ENCODE measurements at regions not wholly inside any gene's neighbourhood (a gene's known extent, or its start where the extent isn't known, plus 50 kb on each side); places are given as distances from the start of the nearest gene placed in this dataset.
"Not testable (repeated sequence)": the region's sequence is repeated elsewhere in the genome, so short reads cannot be mapped to it uniquely, and the experiment has no call there.

DNA sequence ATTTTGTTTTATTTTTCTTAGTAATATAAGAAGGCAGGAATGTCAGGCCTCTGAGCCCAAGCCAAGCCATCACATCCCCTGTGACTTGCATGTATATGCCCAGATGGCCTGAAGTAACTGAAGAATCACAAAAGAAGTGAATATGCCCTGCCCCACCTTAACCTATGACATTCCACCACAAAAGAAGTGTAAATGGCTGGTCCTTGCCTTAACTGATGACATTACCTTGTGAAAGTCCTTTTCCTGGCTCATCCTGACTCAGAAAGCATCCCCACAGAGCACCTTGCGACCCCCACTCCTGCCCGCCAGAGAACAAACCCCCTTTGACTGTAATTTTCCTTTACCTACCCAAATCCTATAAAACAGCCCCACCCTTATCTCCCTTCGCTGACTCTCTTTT lies 406.2 kb upstream of the RORB start:
- not testable (repeated sequence) for DNase-seq (ENCODE audit: low read depth in 2 of 2)

DNA sequence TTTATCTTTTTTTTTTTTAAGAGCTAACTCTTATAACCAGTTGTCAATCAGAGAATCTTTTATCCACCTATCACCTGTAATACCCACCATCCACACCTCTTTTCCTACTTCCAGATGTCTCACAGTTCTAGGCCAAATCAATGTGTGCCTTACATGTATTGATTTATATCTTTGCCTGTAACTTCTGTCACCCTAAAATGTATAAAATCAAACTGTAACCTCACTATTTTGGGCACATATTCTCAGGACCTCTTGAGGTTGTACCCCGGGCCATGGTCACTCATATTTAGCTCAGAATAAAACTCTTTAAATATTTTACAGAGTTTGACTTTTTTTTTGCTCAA lies 404.7 kb upstream of the RORB start:
- DNase-seq (ENCODE audit: low read depth in 2 of 2), result no peak

DNA sequence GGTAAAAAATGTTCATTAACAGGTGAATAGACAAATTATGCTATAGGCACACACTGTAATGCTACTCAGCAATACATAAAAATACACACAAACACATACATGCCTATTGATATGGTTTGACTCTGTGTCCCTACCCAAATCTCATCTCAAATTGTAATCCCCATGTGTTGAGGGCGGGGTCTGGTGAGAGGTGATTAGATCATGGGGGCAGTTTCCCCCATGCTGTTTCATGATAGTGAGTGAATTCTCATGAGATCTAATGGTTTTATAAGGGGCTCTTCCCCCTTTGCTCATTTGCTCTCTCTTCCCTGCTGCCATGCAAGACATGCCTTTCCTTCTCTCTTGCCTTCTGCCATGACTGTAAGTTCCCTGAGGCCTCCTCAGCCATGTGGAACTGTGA lies 403.1 kb upstream of the RORB start:
- not testable (repeated sequence) for DNase-seq (ENCODE audit: low read depth in 2 of 2)

DNA sequence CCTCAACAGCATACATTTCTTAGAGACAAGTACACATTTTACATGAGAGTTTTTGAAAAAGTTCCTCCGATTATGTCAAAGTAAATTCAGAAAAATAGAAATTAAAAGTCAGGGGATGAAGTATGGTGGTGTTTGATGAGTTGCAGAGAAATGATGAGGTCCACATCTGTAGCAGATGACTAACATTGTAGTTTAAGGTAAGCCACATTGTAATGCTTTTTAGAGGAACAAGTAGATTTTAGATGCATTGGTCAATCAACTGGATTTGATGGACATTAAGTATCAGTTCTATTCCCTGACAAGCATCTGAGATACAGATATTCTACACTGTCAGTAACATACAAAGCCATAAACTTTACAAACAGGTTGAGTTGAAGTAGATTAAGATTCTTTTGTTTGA lies 402.4 kb upstream of the RORB start:
- no peak for DNase-seq (ENCODE audit: low read depth in 2 of 2)

DNA sequence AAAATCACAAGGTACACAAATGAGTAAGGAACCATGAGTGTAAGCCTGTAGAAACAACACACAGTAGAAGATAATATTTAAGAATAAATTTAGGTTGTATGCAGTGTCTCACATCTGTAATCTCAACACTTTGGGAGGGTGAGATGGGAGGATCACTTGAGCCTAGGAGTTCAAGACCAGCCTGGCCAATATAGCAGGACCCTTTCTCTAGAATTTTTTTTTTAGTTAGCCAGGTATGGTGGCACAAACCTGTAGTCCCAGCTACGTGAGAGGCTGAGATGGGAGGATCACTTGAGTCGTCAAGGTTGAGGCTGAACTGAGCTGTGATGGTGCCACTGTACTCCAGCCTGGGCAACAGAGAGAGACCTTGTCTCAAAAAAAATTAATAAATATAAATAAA lies 401.2 kb upstream of the RORB start:
- no peak for DNase-seq (ENCODE audit: low read depth in 2 of 2)

DNA sequence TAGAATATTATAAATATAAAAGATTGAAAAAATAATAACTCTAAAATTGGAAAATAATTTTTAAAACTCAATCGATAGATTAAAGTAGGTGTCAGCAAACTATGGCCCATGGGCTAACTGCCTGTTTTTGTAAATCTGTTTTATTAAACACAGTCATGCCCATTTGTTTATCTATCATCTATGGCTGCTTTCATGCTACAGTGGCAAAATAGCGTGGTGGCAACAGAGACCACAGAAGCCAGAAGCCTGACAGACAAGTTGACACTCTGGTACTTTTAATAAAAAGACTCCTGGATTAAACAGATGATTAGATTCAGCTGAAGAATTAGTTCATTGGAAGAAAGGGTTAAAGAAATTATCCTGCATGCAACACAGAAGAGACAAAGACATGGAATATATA lies 400.7 kb upstream of the RORB start:
- DNase-seq (ENCODE audit: low read depth in 2 of 2), result no peak

DNA sequence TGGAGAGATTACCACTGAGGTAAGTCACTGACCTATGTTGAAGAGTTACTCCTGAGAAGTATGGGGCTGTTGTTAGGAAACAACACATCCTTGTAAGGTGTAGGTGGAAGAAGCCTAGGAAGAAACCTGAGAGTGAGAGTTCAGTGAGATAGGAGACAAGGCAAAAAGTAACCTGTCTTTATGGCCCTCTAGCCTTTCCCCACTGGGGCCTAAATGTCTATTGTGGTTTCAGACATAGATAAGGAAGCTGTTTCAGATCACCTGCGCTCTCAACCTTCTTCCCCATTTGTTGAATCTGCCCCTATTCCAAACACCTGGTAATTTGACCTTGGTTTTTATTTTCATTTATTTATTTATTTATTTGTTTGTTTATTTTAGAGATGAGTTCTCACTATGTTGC lies 397.1 kb upstream of the RORB start:
- DNase-seq (ENCODE audit: low read depth in 2 of 2), result no peak

DNA sequence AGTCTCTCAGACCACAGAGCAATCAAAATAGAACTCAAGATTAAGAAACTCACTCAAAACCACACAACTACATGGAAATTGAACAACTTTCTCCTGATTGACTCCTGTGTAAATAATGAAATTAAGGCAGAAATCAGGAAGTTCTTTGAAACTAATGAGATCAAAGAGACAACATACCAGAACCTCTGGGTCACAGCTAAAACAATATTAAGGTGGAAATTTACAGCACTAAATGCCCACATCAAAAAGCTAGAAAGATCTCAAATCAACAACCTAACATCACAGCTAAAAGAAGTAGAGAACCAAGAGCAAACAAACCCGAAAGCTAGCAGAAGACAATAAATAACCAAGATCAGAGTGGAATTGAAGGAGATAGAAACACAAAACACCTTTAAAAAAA lies 395.0 kb upstream of the RORB start:
- DNase-seq (ENCODE audit: low read depth in 2 of 2), result not testable (repeated sequence)

DNA sequence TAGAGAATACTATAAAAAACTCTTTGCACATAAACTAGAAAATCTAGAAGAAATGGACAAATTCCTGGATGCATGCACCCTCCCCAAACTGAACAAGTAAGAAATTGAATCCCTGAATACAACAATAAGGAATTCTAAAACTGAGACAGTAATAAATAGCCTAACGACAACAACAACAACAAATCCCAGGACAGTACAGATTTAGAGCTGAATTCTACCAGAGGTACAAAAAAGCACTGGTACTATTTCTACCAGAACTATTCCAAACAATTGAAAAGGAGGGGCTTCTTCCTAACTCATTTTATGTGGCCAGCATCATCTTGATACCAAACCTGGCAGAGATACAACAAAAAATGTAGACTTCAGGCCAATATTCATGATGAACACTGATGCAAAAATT lies 394.4 kb upstream of the RORB start:
- DNase-seq (ENCODE audit: low read depth in 2 of 2), result no peak

DNA sequence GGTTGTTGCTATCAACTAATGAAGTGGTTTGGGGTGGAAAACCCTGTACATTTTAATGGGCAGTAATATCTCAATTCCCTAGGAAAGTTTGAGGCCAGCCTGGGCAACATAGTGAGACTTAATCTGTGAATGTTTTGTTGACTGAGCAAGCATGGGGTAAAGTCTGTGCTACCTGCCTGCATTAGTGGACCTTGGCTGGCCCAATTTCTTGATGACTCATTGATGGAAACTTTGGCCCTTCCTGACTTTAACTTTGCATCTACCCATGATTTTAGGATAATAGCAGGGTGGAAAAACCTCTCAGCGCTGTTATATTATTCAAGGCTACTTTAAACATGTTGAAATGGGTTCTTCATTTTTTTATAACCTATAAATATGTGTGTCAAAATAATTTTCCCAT lies 389.4 kb upstream of the RORB start:
- DNase-seq (ENCODE audit: low read depth in 2 of 2), result no peak

DNA sequence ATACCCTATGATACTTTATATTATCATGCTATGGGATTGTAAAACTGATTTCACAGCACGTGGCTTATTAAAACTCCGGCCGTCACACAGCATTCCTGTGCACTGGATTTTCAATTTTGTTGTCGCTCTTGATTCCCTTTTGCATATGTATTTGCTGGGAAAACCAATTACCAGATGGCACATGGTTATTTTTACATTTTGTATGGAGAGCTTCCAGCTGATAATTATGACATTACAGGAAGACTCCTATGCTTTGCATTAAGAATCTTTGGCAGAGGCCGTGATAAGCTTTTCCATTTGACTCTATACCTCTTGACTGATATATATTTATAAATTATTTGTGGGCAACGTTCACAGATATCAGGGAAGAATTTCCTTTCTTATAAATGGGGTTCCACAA lies 381.2 kb upstream of the RORB start:
- no peak for DNase-seq (ENCODE audit: low read depth in 2 of 2)

DNA sequence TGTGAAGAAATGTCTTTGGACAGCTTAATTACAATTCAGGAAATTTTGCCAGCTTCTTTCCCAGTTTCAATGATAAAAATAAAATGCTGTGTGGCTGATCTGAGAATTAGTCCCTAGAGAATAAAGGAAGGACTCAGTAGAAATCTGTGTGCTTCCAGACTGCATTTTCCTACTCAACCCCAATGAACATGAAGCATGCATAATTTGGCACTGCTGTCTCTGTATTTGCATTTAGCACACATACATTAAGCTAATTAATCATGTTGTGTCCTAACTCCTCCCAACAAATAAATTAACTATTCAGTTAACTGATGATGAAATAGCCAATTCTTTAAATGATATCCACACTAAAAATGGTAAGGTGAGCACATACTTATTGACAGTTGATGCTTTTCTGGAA lies 380.0 kb upstream of the RORB start:
- no peak for DNase-seq (ENCODE audit: low read depth in 2 of 2)

DNA sequence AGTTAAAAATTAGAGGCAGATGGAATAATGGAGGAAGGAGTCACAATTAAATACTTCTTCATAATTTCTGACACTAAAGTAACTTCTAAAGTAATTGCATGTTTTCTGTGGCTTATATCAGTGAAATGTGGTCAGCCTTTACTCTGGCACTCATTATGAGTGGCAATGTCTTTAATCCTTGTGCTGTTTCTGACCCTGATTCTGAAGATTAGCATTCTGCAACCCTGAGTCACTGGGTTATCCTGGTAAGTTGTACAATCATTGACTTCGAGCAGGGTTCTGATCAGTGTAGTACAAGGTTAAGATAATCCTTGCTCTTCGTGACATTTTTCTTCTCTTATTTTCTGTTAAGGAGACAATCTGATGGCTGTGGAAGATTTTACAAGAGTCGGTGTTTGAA lies 379.4 kb upstream of the RORB start:
- DNase-seq (ENCODE audit: low read depth in 2 of 2), result no peak

DNA sequence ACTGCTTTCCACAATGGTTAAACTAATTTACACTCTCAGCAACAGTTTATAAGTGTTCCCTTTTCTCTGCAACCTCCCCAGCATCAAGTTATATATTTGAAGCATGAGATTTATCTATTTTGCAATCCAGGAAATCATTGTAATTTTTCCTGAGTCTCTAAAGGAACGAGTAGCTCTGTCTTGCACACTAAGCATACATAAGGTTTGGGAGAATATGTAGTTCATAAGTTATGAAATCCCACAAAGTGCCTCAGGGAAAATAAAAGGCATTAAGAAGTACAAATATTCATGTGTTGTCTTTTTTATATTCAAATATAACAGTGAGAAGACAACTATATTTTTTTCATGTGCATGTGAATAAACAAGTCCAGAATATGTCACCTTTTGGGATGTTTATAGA lies 377.1 kb upstream of the RORB start:
- no peak for DNase-seq (ENCODE audit: low read depth in 2 of 2)

DNA sequence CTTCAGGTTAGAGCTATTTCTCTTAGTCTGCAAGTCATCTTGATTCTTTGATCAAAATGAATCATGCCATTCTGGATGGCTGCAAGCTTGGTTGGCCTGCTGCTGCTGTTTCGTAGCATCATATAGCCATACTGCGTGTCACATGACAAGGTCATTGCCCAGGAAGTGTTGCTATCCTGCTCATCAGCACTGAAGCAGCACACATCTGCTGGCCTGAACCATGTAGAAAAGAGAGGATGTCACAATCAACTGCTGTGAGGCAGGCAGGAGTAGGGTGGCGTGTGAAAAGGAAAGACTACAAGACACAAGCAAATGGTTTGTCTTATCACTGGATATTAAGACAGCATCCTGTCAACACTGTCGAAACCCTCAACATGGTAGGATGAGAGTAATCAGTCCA lies 376.7 kb upstream of the RORB start:
- DNase-seq (ENCODE audit: low read depth in 2 of 2), result no peak

DNA sequence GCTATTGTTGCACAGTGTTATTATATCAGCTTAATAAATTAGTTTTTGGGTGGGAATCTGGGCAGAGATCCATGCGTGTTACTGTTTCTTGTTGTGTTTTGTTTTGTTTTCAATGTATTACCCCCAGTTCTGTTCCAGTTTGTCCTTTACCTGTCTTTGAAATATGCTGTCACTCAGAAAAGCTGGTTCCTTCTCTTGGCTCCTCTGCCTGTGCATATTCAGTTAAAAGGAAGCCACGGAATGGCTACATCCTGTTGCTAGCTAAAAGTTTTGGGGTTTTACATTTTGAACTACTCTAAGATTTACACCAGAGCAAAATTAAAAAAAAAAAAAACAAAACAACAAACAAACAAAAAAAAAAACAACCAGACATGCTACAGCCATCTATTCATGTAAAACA lies 374.9 kb upstream of the RORB start:
- DNase-seq (ENCODE audit: low read depth in 2 of 2), result no peak

DNA sequence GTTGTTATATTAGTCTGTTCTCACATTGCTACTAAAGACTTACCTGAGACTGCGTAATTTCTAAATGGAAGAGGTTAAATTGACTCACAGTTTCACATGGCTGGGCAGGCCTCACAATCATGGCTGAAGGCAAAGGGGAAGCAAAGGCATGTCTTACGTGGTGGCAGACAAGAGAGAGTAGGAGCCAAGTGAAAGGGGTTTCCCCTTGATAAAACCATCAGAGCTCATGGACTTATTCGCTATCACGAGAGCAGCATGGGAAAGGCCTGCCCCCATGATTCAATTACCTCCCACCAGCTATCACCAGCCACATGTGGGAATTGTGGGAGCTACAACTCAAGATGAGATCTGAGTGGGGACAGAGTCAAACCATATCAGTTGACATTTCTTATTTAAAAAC lies 374.5 kb upstream of the RORB start:
- DNase-seq (ENCODE audit: low read depth in 2 of 2), result no peak

DNA sequence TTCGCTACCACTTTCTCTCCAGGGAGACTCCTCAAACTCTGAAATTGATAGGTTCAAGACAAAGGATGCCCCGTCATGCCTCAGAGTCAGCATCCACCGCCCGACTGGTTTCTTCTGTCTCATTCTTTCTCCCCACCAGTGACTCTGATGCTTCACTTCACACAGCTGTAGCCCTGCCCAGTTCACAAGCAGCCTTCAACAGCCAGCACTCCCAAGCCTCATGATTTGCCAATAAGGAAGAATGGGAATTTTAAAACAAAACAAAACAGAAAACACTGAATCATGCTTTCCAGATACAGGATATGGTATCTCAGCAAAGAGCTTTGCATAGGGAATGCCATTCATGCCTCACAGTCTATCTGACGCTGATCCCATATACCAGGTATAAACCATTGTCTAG lies 371.2 kb upstream of the RORB start:
- no peak for DNase-seq (ENCODE audit: low read depth in 2 of 2)

DNA sequence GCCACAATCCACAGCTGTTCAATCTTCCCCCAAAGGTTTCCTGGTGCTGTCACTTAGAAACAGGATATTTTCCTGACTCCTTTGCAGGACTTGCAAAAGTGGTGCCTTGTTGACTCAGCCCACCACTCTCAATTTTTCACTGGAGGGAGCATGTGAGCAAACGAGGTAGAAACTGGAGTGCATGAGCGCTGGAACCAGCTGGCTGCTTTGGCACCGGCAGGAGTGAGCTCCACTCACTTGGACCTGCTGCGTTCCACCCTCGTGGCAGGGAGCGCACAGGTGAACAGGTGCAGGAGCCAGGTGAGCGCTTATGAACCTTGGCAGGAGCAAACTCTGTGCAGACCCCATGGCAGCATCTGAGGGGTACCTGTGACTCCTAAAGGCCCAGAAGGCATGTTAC lies 364.1 kb upstream of the RORB start:
- no peak for DNase-seq (ENCODE audit: low read depth in 2 of 2)

DNA sequence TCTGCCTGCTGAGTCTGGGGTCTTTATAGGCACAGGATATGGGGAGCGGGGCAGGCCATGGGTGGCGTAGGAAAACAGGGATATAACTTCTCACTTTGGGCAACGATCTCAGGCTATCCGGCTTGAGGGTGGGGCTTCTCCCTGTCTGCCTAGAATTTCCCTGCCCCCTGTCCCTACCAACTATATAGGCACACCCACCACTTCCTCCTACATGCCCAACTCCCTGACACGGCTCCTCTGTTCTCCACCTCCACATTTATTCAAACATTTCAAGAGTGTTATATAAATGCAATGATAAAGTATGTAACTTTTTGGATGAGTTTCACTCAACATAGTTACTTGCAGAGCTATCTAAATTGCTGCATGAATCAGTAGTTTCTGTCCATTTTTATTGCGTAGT lies 363.2 kb upstream of the RORB start:
- no peak for DNase-seq (ENCODE audit: low read depth in 2 of 2)

DNA sequence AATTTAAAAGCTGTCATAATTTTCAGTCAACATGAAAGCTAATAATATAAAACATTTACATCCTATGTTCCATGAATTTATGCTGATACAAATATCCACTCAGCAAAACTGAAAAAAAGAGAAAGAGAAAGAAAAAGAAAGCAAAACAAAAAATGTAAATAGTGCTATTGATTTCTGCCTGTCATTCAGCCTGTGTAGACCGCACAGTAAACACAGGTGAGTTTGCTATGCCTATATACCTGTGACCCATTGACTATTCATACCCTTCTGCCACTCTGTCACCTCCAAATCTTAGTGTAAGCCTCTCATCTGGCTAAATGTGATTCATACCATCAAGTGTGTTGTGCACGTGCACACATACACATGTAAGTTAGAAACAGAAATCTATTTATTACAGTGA lies 359.0 kb upstream of the RORB start:
- no peak for DNase-seq (ENCODE audit: low read depth in 2 of 2)

DNA sequence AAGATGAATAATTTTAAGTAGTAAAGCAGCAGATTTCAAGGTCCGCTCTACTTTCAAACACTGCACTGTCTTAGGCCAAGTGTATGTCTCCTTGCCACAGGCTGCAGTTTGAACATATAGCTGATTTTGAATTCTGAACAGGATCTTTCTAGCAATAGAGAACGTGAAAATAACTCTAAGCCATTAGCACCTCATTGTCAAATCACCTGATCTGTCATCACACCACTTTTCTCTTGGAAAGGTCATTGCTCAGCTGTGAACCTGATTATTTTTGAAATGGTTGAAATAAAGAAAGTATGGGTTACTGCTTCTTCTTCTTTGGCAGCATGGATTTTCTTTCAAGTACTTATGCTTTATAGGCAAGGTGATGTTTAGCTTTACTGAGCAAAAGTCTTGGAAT lies 357.0 kb upstream of the RORB start:
- DNase-seq (ENCODE audit: low read depth in 2 of 2), result no peak

DNA sequence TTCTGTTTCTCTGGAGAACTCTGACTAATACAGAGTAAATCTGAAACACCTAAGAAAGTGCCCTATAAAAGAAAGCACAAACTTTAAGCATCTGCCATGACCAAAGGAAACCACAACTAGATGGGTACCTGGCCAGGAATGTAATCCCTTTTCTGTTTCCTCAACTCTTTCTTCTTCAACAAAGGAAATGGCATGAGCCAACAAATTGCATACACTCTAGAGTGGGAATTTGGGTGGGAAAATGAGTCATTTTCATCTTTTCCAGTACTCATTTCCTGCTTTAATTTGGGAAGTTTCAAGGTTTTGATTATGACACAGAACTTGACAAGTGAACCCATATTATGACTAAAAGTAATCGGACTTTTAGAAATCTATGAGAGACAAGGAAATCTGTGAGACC lies 349.2 kb upstream of the RORB start:
- DNase-seq (ENCODE audit: low read depth in 2 of 2), result no peak

DNA sequence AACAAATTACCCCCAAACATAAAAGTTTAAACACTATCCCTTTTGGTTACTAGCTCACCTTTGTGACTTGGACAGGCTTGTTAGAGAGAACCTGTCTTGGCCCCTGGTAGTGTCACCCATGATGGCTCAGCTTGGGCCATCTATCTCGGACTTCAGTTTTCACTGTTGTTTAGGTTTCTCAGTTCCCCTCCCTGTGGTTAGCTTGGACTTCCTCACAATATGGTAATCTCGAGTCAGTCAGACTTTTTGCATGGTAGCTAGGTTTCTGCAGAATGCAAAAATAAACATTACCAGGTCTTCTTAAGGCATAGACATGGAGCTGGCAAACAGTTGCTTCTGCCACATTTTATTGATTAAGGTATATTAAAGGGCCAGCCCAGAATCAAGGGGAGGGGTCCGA lies 324.3 kb upstream of the RORB start:
- no peak for DNase-seq (ENCODE audit: low read depth in 2 of 2)

DNA sequence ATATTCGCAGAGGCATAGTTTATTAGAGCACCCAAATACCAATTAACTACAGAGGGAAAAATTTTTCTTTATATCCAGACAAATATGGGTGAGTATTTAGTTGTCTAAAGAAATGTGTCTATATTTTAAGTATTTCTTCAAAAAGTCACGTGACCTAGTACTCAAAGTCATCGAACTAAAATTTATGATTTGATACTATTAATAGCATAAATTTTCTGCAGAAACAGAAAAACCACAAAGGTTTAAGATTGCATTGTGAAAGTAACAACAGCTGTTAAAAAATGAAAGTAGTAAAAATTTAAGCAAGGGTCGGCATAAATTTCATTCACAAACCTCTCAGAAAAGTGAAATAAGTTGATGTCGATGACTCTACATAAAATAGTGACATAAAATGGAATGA lies 323.9 kb upstream of the RORB start:
- DNase-seq (ENCODE audit: low read depth in 2 of 2), result no peak

Data from stimulated activated CD4-positive, alpha-beta T cell treated with anti-CD3 and anti-CD28 coated beads, Interleukin-4, amount 100 ng/mL, for 48 hours (primary cell).